Ishikawa (cell line): ENCODE measurements at regions not wholly inside any gene's neighbourhood (a gene's known extent, or its start where the extent isn't known, plus 50 kb on each side); places are given as distances from the start of the nearest gene placed in this dataset.

Source experiments
- CEBPB ChIP-seq: IDR thresholded peaks from 2 replicates; pipeline ENCODE4 v1.6.1; 2012
- CREB1 ChIP-seq: IDR thresholded peaks from 2 replicates; pipeline ENCODE4 v1.6.1; 2012; ENCODE audit warnings: low read depth
- EGR1 ChIP-seq: IDR thresholded peaks from 2 replicates; pipeline ENCODE4 v1.6.1; 2012
- EP300 ChIP-seq: IDR thresholded peaks from 2 replicates; pipeline ENCODE4 v1.6.1; 2012; ENCODE audit warnings: borderline replicate concordance
- FOXM1 ChIP-seq: IDR thresholded peaks from 2 replicates; pipeline ENCODE4 v1.6.1; 2012; ENCODE audit warnings: low read depth, borderline replicate concordance
- NFIC ChIP-seq: IDR thresholded peaks from 2 replicates; pipeline ENCODE4 v1.6.1; 2012
- RAD21 ChIP-seq: IDR thresholded peaks from 2 replicates; pipeline ENCODE4 v1.6.1; 2012; ENCODE audit warnings: low read depth
- TAF1 ChIP-seq: IDR thresholded peaks from 2 replicates; pipeline ENCODE4 v1.6.1; 2012; ENCODE audit warnings: low read depth, mild to moderate bottlenecking
- TCF12 ChIP-seq: IDR thresholded peaks from 2 replicates; pipeline ENCODE4 v1.6.1; 2012; ENCODE audit warnings: low read depth
- TEAD4 ChIP-seq: IDR thresholded peaks from 2 replicates; pipeline ENCODE4 v1.6.1; 2012
- YY1 ChIP-seq: IDR thresholded peaks from 2 replicates; pipeline ENCODE4 v1.6.1; 2012; ENCODE audit warnings: low read depth
- ZBTB7A ChIP-seq: IDR thresholded peaks from 2 replicates; pipeline ENCODE4 v1.6.1; 2012; ENCODE audit warnings: low read depth
- TF ChIP-seq, protein P1 (sequence below): IDR thresholded peaks from 2 replicates; pipeline ENCODE4 v1.6.1; 2012
- TF ChIP-seq, protein P2 (sequence below): IDR thresholded peaks from 2 replicates; pipeline ENCODE4 v1.6.1; 2012
- TF ChIP-seq, protein P3 (sequence below): IDR thresholded peaks from 2 replicates; pipeline ENCODE4 v1.6.1; 2012; ENCODE audit warnings: low read depth, mild to moderate bottlenecking

- TF ChIP-seq CEBPB = no peak
- no peak for TF ChIP-seq TCF12
- TF ChIP-seq EGR1 = no peak
- TF ChIP-seq, protein P1, sequence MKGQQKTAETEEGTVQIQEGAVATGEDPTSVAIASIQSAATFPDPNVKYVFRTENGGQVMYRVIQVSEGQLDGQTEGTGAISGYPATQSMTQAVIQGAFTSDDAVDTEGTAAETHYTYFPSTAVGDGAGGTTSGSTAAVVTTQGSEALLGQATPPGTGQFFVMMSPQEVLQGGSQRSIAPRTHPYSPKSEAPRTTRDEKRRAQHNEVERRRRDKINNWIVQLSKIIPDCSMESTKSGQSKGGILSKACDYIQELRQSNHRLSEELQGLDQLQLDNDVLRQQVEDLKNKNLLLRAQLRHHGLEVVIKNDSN = no peak
- no peak for TF ChIP-seq RAD21
- TF ChIP-seq ZBTB7A = no peak
- no peak for TF ChIP-seq CREB1
- TF ChIP-seq, protein P2, sequence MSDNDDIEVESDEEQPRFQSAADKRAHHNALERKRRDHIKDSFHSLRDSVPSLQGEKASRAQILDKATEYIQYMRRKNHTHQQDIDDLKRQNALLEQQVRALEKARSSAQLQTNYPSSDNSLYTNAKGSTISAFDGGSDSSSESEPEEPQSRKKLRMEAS = no peak
- no peak for TF ChIP-seq TAF1
- TF ChIP-seq NFIC = no peak
- no peak for TF ChIP-seq EP300
- no peak for TF ChIP-seq TEAD4
- TF ChIP-seq, protein P3, sequence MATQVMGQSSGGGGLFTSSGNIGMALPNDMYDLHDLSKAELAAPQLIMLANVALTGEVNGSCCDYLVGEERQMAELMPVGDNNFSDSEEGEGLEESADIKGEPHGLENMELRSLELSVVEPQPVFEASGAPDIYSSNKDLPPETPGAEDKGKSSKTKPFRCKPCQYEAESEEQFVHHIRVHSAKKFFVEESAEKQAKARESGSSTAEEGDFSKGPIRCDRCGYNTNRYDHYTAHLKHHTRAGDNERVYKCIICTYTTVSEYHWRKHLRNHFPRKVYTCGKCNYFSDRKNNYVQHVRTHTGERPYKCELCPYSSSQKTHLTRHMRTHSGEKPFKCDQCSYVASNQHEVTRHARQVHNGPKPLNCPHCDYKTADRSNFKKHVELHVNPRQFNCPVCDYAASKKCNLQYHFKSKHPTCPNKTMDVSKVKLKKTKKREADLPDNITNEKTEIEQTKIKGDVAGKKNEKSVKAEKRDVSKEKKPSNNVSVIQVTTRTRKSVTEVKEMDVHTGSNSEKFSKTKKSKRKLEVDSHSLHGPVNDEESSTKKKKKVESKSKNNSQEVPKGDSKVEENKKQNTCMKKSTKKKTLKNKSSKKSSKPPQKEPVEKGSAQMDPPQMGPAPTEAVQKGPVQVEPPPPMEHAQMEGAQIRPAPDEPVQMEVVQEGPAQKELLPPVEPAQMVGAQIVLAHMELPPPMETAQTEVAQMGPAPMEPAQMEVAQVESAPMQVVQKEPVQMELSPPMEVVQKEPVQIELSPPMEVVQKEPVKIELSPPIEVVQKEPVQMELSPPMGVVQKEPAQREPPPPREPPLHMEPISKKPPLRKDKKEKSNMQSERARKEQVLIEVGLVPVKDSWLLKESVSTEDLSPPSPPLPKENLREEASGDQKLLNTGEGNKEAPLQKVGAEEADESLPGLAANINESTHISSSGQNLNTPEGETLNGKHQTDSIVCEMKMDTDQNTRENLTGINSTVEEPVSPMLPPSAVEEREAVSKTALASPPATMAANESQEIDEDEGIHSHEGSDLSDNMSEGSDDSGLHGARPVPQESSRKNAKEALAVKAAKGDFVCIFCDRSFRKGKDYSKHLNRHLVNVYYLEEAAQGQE = no peak
Observed at GRCh38 chr3:111359261-111360030, 182.6 kb upstream of the CD96 start.

- TF ChIP-seq FOXM1 (no peak), CEBPB (no peak), NFIC (no peak), EP300 (no peak), YY1 (no peak), TCF12 (no peak), ZBTB7A (no peak), CREB1 (no peak), EGR1 (no peak), RAD21 (no peak), TAF1 (no peak), TEAD4 (no peak)
- TF ChIP-seq, protein P2 = no peak
- TF ChIP-seq, protein P3 = no peak
- TF ChIP-seq, protein P1 = no peak
Observed at GRCh38 chr3:111362381-111363009, 179.5 kb upstream of the CD96 start.

DNA sequence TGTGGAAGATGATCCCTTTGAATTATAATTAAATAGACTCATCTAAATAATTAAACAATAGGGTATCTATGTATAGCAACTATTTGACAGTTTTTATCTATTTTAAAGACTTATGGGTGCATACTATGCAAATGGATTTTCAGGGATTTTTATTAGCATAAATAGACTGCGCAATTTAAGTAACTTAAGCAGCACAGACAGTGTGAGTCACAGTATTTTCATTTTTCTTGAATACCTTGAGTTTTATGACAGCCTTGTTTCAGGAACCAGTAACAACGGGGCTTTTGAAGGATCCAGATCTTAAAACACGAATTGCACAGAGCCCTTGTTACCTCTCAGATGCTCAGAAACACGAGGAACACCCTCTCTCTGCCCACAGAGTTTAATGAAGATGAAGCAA lies 175.5 kb upstream of the CD96 start:
- TF ChIP-seq, protein P1 = no peak
- TF ChIP-seq EP300 = no peak
- no peak for TF ChIP-seq RAD21
- TF ChIP-seq TCF12 = no peak
- no peak for TF ChIP-seq FOXM1
- TF ChIP-seq, protein P2 = no peak
- TF ChIP-seq NFIC = no peak
- no peak for TF ChIP-seq TEAD4
- no peak for TF ChIP-seq CREB1
- no peak for TF ChIP-seq YY1
- no peak for TF ChIP-seq EGR1
- no peak for TF ChIP-seq ZBTB7A
- no peak for TF ChIP-seq CEBPB

DNA sequence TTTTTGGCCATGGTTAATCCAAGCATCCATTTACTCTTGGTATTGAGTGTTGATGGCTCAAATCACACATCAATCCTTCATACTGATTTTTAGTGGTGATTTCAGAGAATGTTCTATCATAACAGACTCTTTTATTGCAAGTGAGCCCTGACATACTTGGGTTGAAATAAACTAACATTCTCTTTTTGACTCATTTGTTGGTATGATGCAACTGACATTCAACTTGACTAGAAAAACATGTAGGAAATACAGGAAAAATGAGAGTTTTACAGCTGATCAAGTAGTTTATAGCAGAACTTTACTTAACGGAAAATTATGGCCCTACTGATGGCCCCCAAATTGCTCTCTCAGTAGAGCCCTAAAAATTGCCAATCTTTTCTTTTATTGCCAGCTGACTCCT lies 173.9 kb upstream of the CD96 start:
- TF ChIP-seq TEAD4 (no peak), EP300 (no peak), YY1 (no peak), CEBPB (no peak)
- TF ChIP-seq, protein P3 = no peak
